Central memory CD8-positive, alpha-beta T cell (primary cell): ENCODE measurements at regions not wholly inside any gene's neighbourhood (a gene's known extent, or its start where the extent isn't known, plus 50 kb on each side); places are given as distances from the start of the nearest gene placed in this dataset.

ENCODE experiments used
- ATAC-seq: fragments of 150-1000 bp; cut with Tn5 transposase; replicated peaks from 2 replicates; pipeline ENCODE4 v1.10.0; 2022; ENCODE audit warnings: mild to moderate bottlenecking, moderate FRiP score, moderate number of reproducible peaks; ENCODE audit not compliant: poor library complexity, severe bottlenecking; ENCODE audit errors: extremely low read depth
- DNase-seq, 2 donors: peaks; one replicate each; pipeline ENCODE4 v3.0.0; 2021; ENCODE audit warnings: low spot score in 2 of 2
- H3K27ac Mint-ChIP-seq: one replicate; pipeline ENCODE4 v1.8.0; 2022; ENCODE audit warnings: low read depth, mild to moderate bottlenecking, moderate library complexity, mixed read lengths
- H3K27me3 Mint-ChIP-seq: one replicate; pipeline ENCODE4 v1.8.0; 2022; ENCODE audit warnings: mixed read lengths
- H3K36me3 Mint-ChIP-seq: one replicate; pipeline ENCODE4 v1.8.0; 2022; ENCODE audit warnings: mild to moderate bottlenecking, moderate library complexity, mixed read lengths; ENCODE audit not compliant: insufficient read depth
- H3K4me1 Mint-ChIP-seq: one replicate; pipeline ENCODE4 v1.8.0; 2022; ENCODE audit warnings: mixed read lengths
- H3K4me3 Mint-ChIP-seq: one replicate; pipeline ENCODE4 v1.8.0; 2022; ENCODE audit warnings: mild to moderate bottlenecking, moderate library complexity, mixed read lengths
- H3K9me3 Mint-ChIP-seq: one replicate; pipeline ENCODE4 v1.8.0; 2022; ENCODE audit warnings: mixed read lengths

GRCh38 chr6:21501815-21502214, 91.7 kb upstream of the SOX4 start:
- DNase-seq (no peak), ATAC-seq (no peak)
- Mint-ChIP-seq H3K4me1 (no peaks in the 10 kb centered on the region), H3K9me3 (no peaks in the 10 kb centered on the region), H3K4me3 (no peak overlapping the region), H3K36me3 (no peaks in the 10 kb centered on the region), H3K27me3 (peaks cover 18% of the 10 kb centered on the region), H3K27ac (no peak overlapping the region)

- H3K36me3 Mint-ChIP-seq: no peaks in the 10 kb centered on the region
- no peak overlapping the region for H3K4me3 Mint-ChIP-seq
- no peak for ATAC-seq
Measured at GRCh38 chr6:21502682-21503081, 90.9 kb upstream of the SOX4 start.

GRCh38 chr6:21504790-21505189, 88.8 kb upstream of the SOX4 start:
- Mint-ChIP-seq H3K27ac (no peak overlapping the region), H3K4me1 (no peaks in the 10 kb centered on the region), H3K4me3 (no peak overlapping the region), H3K36me3 (no peaks in the 10 kb centered on the region), H3K9me3 (no peaks in the 10 kb centered on the region), H3K27me3 (peaks cover 17% of the 10 kb centered on the region)
- ATAC-seq (no peak), DNase-seq (no peak)

More at GRCh38 chr6:21502682-21503081, 90.9 kb upstream of the SOX4 start:
- Mint-ChIP-seq H3K27me3 (peaks cover 18% of the 10 kb centered on the region), H3K9me3 (no peaks in the 10 kb centered on the region), H3K27ac (no peak overlapping the region), H3K4me1 (no peaks in the 10 kb centered on the region)
- DNase-seq: no peak

GRCh38 chr6:21505574-21505990, 88.0 kb upstream of the SOX4 start:
- DNase-seq: no peak
- no peaks in the 10 kb centered on the region for H3K9me3 Mint-ChIP-seq
- peaks cover 9% of the 10 kb centered on the region for H3K27me3 Mint-ChIP-seq
- H3K27ac Mint-ChIP-seq: no peak overlapping the region
- ATAC-seq: no peak
- H3K36me3 Mint-ChIP-seq: no peaks in the 10 kb centered on the region
- H3K4me3 Mint-ChIP-seq: no peak overlapping the region
- no peaks in the 10 kb centered on the region for H3K4me1 Mint-ChIP-seq

DNA sequence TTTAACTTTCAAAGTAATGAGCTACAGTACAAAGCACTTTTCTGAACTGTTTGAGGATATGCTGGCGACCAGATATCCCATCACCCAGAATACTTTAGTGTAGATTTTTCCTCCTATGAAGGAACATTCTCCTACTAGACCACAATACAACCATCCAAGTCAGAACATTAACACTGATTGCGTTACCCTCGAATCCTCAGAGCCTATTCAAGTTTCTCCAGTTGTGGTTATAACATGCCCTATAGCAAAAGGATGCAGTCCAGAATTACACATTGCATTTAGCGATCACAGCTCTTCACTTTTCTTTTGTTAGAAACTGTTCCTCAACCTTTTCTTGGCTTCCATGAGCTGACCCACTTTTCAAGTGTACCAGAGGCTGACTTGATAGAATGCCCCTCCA, 87.4 kb upstream of the SOX4 start:
- ATAC-seq (no peak), DNase-seq (no peak)
- Mint-ChIP-seq H3K27ac (no peak overlapping the region), H3K9me3 (no peaks in the 10 kb centered on the region), H3K4me3 (no peak overlapping the region), H3K27me3 (peaks cover 4% of the 10 kb centered on the region), H3K36me3 (no peaks in the 10 kb centered on the region), H3K4me1 (no peaks in the 10 kb centered on the region)

DNA sequence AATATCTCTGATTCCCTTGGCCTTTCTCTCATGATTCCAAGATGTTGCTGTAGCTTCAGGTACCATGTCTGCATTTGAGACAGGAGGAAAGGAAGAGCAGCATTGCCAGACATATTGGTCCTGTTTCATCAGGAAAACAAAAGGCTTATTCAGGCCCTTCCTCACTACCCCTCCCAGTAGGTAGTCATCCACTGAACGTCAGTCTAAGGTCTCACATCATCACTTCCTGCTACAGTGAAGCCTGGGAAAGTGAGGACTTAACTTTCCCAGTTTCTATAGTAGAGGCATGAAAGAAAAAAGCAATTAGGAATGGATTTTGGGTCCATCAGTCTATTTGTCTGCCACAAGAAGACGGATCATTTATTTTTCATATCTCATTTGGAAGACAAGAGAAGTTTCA, 85.7 kb upstream of the SOX4 start:
- DNase-seq (no peak), ATAC-seq (no peak)
- Mint-ChIP-seq H3K27me3 (peaks cover 8% of the 10 kb centered on the region), H3K9me3 (no peaks in the 10 kb centered on the region), H3K27ac (no peak overlapping the region), H3K4me1 (no peaks in the 10 kb centered on the region), H3K4me3 (no peak overlapping the region), H3K36me3 (no peaks in the 10 kb centered on the region)

- ATAC-seq (no peak), DNase-seq (no peak)
- H3K27me3 Mint-ChIP-seq: peaks cover 18% of the 10 kb centered on the region
- no peak overlapping the region for H3K27ac Mint-ChIP-seq
- no peaks in the 10 kb centered on the region for H3K9me3 Mint-ChIP-seq
- H3K4me1 Mint-ChIP-seq: no peaks in the 10 kb centered on the region
- H3K36me3 Mint-ChIP-seq: no peaks in the 10 kb centered on the region
- H3K4me3 Mint-ChIP-seq: no peak overlapping the region
Measured at GRCh38 chr6:21508753-21509152, 84.8 kb upstream of the SOX4 start.

DNA sequence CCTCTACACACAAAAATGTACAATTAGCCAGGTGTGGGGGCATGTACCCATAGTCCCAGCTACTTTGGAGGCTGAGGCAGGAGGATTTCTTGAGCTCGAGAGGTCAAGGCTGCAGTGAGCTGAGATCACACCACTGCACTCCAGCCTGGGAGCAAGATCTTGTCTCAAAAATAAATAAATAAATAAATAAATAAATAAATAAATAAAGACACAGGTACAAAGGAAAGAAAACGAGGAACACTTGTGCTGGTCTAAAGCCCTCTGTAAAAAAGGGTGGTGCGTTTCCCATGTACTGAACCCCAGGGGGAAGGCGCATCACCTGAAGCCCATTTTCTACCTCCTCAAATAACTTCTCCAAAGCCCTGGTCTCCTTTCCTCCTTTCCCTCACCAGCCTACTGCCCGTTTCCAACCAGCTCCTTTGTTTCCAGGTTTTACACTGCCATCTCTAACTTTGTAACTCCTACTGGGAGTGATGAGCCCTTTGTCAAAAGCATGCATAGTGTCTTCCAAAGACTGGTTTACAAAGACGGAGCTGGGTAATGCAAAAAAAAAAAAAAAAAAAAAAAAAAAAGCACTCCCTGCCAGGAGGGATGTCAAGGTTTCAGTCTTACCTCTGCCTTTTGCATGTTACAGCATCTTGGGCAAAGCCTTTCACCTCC, 81.5 kb upstream of the SOX4 start:
- no peak for ATAC-seq
- no peaks in the 10 kb centered on the region for H3K4me1 Mint-ChIP-seq
- no peak overlapping the region for H3K4me3 Mint-ChIP-seq

GRCh38 chr6:21514288-21514687, 79.3 kb upstream of the SOX4 start:
- DNase-seq (no peak), ATAC-seq (no peak)
- H3K9me3 Mint-ChIP-seq: no peaks in the 10 kb centered on the region
- H3K4me1 Mint-ChIP-seq: no peaks in the 10 kb centered on the region
- no peak overlapping the region for H3K27ac Mint-ChIP-seq
- H3K27me3 Mint-ChIP-seq: peaks cover 36% of the 10 kb centered on the region
- no peaks in the 10 kb centered on the region for H3K36me3 Mint-ChIP-seq
- no peak overlapping the region for H3K4me3 Mint-ChIP-seq

More for the DNA sequence above, 81.5 kb upstream of the SOX4 start:
- no peak for DNase-seq
- Mint-ChIP-seq H3K36me3 (no peaks in the 10 kb centered on the region), H3K27ac (no peak overlapping the region), H3K9me3 (no peaks in the 10 kb centered on the region), H3K27me3 (peaks cover 27% of the 10 kb centered on the region)

DNA sequence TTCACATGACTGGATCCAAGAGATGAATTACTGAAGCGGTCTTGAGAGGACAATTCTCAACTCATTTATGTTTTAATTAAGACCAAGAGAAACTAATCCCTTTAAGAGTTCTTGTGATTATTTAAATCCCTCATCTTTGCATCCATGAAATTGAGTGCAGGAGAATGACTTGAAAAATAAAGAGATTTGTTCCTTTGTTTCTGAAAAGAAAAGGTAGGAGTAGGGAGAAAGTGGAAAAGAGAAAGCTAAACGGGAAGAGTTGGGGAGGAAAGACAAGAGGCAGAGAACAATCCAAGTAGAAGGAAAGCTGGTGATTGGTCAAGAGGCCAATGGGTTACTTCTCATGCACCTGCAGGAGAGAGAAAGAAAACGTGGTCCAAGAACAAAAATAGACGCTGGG, 75.2 kb upstream of the SOX4 start:
- ATAC-seq (no peak), DNase-seq (no peak)
- Mint-ChIP-seq H3K36me3 (no peaks in the 10 kb centered on the region), H3K27me3 (peaks cover 23% of the 10 kb centered on the region), H3K4me3 (no peak overlapping the region), H3K27ac (no peak overlapping the region), H3K4me1 (no peaks in the 10 kb centered on the region), H3K9me3 (no peaks in the 10 kb centered on the region)

DNA sequence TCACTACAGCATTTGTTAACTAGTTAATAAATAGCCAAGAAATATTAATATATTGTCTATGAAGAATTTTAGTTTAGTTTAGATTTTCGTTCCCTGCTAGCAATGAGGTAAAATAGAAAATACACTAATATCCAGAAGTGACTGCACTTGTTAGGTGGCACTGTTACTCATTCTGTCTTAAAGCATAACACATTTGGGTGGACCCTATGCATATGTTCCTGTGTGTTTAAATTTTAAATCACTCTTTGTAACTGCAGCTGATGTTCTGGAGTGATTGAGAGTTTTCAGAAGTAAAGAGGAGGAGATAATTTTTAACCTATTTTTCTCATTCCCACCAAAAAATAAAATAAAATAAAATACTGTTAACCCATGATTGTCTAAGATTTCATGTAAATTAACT, 73.9 kb upstream of the SOX4 start:
- Mint-ChIP-seq H3K27me3 (peaks cover 10% of the 10 kb centered on the region), H3K4me3 (no peak overlapping the region), H3K4me1 (no peaks in the 10 kb centered on the region), H3K36me3 (no peaks in the 10 kb centered on the region), H3K27ac (no peak overlapping the region), H3K9me3 (no peaks in the 10 kb centered on the region)
- no peak for ATAC-seq
- no peak for DNase-seq

DNA sequence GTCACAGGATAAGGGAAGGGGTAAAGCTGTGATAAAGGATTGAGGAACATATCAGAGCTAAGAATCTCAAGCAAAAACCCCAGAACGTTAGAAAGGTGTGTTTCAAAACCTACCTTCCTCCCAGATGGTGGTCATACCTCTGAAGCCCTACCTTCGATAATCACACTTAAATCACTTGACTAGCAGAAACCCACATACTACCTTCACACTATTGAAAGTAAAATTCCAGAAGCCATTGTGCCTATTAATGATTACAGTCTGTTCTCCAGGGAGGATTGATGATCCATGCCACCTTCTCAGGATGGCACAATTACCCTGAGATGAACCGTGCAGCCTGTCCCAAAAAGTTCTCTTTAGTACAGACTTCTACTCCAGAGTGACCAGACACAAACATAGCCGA, 72.3 kb upstream of the SOX4 start:
- DNase-seq (no peak), ATAC-seq (no peak)
- H3K27ac Mint-ChIP-seq: no peak overlapping the region
- no peaks in the 10 kb centered on the region for H3K4me1 Mint-ChIP-seq
- no peaks in the 10 kb centered on the region for H3K9me3 Mint-ChIP-seq
- peaks cover 9% of the 10 kb centered on the region for H3K27me3 Mint-ChIP-seq
- H3K4me3 Mint-ChIP-seq: no peak overlapping the region
- H3K36me3 Mint-ChIP-seq: no peaks in the 10 kb centered on the region

GRCh38 chr6:21522143-21522747, 71.3 kb upstream of the SOX4 start:
- Mint-ChIP-seq H3K27ac (no peak overlapping the region), H3K9me3 (no peaks in the 10 kb centered on the region), H3K36me3 (no peaks in the 10 kb centered on the region), H3K4me3 (no peak overlapping the region), H3K4me1 (no peaks in the 10 kb centered on the region), H3K27me3 (peaks cover 9% of the 10 kb centered on the region)
- no peak for DNase-seq
- ATAC-seq: no peak
